Mesothelial cell of epicardium (in vitro differentiated cells): ENCODE measurements at regions not wholly inside any gene's neighbourhood (a gene's known extent, or its start where the extent isn't known, plus 50 kb on each side); places are given as distances from the start of the nearest gene placed in this dataset.

ENCODE experiments used
- DNase-seq, 2 experiments: peaks; one replicate each; pipeline ENCODE4 v3.0.0; 2021; ENCODE audit warnings: low spot score in 2 of 2; ENCODE audit not compliant: unreplicated experiment in 2 of 2
- H3K27ac Mint-ChIP-seq: 2 replicates; pipeline ENCODE4 v1.8.0; 2021; ENCODE audit warnings: mixed read lengths
- H3K27me3 Mint-ChIP-seq: 2 replicates; pipeline ENCODE4 v1.8.0; 2021; ENCODE audit warnings: low read depth, mixed read lengths
- H3K36me3 Mint-ChIP-seq: 2 replicates; pipeline ENCODE4 v1.8.0; 2021; ENCODE audit warnings: mixed read lengths
- H3K4me1 Mint-ChIP-seq: 2 replicates; pipeline ENCODE4 v1.8.0; 2021; ENCODE audit warnings: mixed read lengths
- H3K4me3 Mint-ChIP-seq: 2 replicates; pipeline ENCODE4 v1.8.0; 2021; ENCODE audit warnings: mild to moderate bottlenecking, moderate library complexity, mixed read lengths
- H3K9me3 Mint-ChIP-seq: 2 replicates; pipeline ENCODE4 v1.8.0; 2021; ENCODE audit warnings: mixed read lengths
- TF ChIP-seq, protein P1 (sequence below): fragments of 200-600 bp; sonication (generic); IDR thresholded peaks from one replicate; pipeline ENCODE4 v1.5.0; 2021; ENCODE audit warnings: antibody characterized with exemption; ENCODE audit not compliant: unreplicated experiment

DNA sequence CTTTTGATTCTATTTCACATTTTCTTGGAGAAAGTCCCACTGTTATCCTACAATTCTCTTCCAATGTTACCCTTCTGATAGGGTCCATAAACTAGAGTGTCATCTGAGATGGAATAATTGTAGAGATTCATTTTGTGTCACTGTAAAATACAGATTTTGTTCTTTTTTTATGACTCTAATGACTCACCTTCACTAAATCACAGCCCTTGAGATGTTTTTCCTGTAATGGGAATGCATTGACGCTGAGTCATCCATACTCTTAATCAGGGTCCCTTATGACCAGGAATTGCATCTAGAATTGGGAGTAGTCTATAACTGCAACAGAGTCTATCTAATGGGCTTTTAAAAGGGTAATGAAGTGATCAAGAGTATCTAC is 315.5 kb downstream of the TGFB2 start:
- H3K27me3 Mint-ChIP-seq = no peaks in the 10 kb centered on the region
- peak overlapping the region; percentile 95 for H3K27ac Mint-ChIP-seq
- no peak for DNase-seq
- peaks cover 42% of the 10 kb centered on the region for H3K4me1 Mint-ChIP-seq
- TF ChIP-seq, protein P1, sequence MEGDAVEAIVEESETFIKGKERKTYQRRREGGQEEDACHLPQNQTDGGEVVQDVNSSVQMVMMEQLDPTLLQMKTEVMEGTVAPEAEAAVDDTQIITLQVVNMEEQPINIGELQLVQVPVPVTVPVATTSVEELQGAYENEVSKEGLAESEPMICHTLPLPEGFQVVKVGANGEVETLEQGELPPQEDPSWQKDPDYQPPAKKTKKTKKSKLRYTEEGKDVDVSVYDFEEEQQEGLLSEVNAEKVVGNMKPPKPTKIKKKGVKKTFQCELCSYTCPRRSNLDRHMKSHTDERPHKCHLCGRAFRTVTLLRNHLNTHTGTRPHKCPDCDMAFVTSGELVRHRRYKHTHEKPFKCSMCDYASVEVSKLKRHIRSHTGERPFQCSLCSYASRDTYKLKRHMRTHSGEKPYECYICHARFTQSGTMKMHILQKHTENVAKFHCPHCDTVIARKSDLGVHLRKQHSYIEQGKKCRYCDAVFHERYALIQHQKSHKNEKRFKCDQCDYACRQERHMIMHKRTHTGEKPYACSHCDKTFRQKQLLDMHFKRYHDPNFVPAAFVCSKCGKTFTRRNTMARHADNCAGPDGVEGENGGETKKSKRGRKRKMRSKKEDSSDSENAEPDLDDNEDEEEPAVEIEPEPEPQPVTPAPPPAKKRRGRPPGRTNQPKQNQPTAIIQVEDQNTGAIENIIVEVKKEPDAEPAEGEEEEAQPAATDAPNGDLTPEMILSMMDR = no peak
- H3K9me3 Mint-ChIP-seq = peaks cover 3% of the 10 kb centered on the region
- no peak overlapping the region for H3K4me3 Mint-ChIP-seq
- no peaks in the 10 kb centered on the region for H3K36me3 Mint-ChIP-seq

DNA sequence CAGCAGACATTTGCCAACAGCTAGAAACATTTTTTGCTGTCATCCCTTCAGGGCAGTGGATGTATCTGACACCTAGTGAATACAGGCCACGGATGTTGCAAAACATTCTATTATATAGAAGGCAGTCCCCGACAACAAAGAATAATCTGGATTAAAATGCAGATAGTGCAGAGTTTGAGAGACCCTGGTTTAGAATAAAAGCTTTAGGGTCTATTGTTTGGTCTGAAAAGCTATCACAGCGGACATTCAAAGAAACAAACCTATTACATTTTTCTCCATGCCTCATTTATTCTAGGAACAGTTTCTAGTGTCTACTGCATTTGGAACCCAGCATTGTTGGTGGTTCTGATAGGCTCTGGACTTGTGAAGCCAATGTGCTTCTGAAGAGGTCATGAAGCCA is 316.3 kb downstream of the TGFB2 start:
- Mint-ChIP-seq H3K9me3 (peaks cover 3% of the 10 kb centered on the region), H3K27me3 (no peaks in the 10 kb centered on the region), H3K4me1 (peaks cover 37% of the 10 kb centered on the region), H3K27ac (peak overlapping the region; percentile 95), H3K36me3 (no peaks in the 10 kb centered on the region), H3K4me3 (no peak overlapping the region)
- TF ChIP-seq, protein P1 = no peak
- no peak for DNase-seq

DNA sequence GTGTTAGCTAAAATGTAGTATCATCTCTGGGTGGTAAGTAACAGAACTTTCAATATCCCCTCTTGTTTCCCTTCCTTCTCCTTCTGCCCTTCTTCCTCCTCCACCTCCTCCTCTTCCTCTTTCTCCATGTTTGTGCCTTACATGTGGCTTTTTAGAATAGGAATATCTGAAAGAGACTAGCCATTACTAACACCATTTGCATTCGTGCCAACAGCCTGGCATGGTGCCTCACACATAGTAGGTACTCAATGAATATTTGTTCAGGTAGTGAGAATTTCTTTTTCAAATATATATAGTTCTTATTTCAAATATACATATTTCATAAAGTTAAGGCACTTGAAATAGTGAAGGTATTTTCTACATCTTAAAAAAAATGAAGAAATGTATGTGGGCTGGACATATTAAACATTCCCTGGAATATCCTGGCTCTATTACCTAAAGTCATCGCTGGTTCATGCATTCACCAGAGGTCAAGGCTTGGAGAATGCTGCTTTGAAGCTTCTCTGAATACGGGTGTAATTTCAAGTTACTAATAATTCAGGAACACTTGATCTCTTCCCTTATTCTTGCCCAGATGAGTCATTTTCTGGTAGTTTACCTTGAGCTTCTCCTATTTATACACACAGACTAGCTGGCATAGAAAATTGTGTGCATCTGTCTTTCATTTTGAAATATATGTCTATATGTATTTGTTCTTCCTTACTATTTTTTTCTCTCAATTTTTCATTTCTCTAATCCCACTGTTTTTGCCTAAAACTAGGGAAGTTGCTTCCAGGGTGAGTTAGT is 319.4 kb downstream of the TGFB2 start:
- H3K36me3 Mint-ChIP-seq = peaks cover 2% of the 10 kb centered on the region
- no peak overlapping the region for H3K27ac Mint-ChIP-seq
- peaks cover 7% of the 10 kb centered on the region for H3K9me3 Mint-ChIP-seq
- H3K4me3 Mint-ChIP-seq = no peak overlapping the region
- no peak for DNase-seq
- TF ChIP-seq, protein P1 = no peak
- no peaks in the 10 kb centered on the region for H3K27me3 Mint-ChIP-seq
- peaks cover 26% of the 10 kb centered on the region for H3K4me1 Mint-ChIP-seq

DNA sequence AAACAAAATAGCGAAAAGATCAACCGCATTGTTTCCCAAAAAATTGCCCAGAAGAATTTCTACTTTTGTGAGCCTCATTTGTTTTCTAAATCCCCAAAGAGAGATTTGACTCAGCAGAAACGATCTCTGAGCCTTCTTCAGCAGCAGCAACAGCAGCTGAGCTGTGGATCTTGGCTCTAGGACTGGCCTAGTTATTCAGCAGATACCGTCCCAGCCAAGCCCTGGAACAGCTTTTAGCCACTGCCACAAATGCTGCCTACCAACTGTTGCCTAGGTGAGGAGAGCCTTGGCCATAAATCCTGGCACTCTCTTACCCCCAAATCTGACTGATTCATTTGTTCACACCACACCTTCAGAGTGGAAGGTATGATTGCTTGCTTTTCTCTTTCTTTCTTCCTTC is 320.1 kb downstream of the TGFB2 start:
- no peak overlapping the region for H3K4me3 Mint-ChIP-seq
- no peak overlapping the region for H3K27ac Mint-ChIP-seq
- no peaks in the 10 kb centered on the region for H3K27me3 Mint-ChIP-seq
- H3K36me3 Mint-ChIP-seq = peaks cover 2% of the 10 kb centered on the region
- H3K4me1 Mint-ChIP-seq = peaks cover 20% of the 10 kb centered on the region
- TF ChIP-seq, protein P1 = no peak
- H3K9me3 Mint-ChIP-seq = peaks cover 8% of the 10 kb centered on the region
- no peak for DNase-seq

DNA sequence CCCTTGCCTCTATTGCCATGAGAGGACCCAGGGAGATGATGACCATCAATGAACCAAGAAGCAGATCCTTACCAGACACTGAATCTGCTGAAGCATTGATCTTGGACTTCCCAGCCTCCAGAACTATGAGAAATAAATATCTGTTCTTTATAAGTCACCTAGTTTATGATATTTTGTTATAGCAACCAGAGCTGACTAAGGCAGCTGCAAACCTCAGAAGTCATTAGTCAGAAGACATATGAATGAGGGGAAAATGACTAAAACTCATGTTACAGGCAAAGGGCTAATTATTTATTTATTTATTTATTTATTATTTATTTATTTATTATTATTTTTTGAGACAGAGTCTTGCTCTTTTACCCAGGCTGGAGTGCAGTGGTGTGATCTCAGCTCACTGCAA is 321.1 kb downstream of the TGFB2 start:
- H3K4me1 Mint-ChIP-seq = peaks cover 11% of the 10 kb centered on the region
- peaks cover 12% of the 10 kb centered on the region for H3K9me3 Mint-ChIP-seq
- H3K27ac Mint-ChIP-seq = no peak overlapping the region
- H3K36me3 Mint-ChIP-seq = peaks cover 2% of the 10 kb centered on the region
- no peak overlapping the region for H3K4me3 Mint-ChIP-seq
- TF ChIP-seq, protein P1 = no peak
- no peaks in the 10 kb centered on the region for H3K27me3 Mint-ChIP-seq
- no peak for DNase-seq
